Effector memory CD8-positive, alpha-beta T cell (primary cell): ENCODE measurements at regions not wholly inside any gene's neighbourhood (a gene's known extent, or its start where the extent isn't known, plus 50 kb on each side); places are given as distances from the start of the nearest gene placed in this dataset.

Source experiments
- ATAC-seq: fragments of 150-1000 bp; cut with Tn5 transposase; replicated peaks from 2 replicates; pipeline ENCODE4 v1.10.0; 2021; ENCODE audit warnings: mild to moderate bottlenecking, moderate library complexity
- DNase-seq, 3 experiments: peaks; one replicate each; pipeline ENCODE4 v3.0.0; 2021
- H3K27ac Mint-ChIP-seq, 2 donors: one replicate each; pipeline ENCODE4 v1.8.0; 2022; ENCODE audit warnings: mild to moderate bottlenecking in 2 of 2, mixed read lengths in 2 of 2, moderate library complexity in 2 of 2
- H3K27me3 Mint-ChIP-seq, 2 donors: one replicate each; pipeline ENCODE4 v1.8.0; 2022; ENCODE audit warnings: mixed read lengths in 2 of 2
- H3K36me3 Mint-ChIP-seq: one replicate; pipeline ENCODE4 v1.8.0; 2022; ENCODE audit warnings: mild to moderate bottlenecking, moderate library complexity, mixed read lengths; ENCODE audit not compliant: insufficient read depth
- H3K4me1 Mint-ChIP-seq, 2 donors: one replicate each; pipeline ENCODE4 v1.8.0; 2022; ENCODE audit warnings: low read depth in 2 of 2, mixed read lengths in 2 of 2
- H3K4me3 Mint-ChIP-seq, 2 donors: one replicate each; pipeline ENCODE4 v1.8.0; 2022; ENCODE audit warnings: mild to moderate bottlenecking in 2 of 2, mixed read lengths in 2 of 2, moderate library complexity in 2 of 2
- H3K9me3 Mint-ChIP-seq, 2 donors: one replicate each; pipeline ENCODE4 v1.8.0; 2022; ENCODE audit warnings: mixed read lengths in 2 of 2

DNA sequence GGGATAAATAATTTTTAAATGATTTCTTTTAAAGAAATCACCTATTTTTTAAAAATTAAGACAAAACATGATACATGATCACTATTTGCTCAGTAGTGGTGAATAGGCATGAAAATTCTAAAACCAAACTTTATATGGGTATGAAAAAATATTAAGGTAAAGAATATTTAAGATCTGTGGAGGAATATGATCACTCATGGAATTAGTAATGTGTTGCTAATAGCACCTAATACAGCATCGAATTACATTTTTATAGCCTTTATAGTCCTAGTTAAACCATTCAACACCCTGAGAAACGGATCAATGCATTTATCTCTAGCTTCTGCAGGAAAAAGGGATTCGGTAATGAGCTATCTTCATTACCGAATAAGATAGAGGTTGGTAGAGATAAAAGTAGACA, 373.9 kb downstream of the LRRIQ3 start:
- Mint-ChIP-seq H3K4me3 (no peak overlapping the region), H3K36me3 (no peaks in the 10 kb centered on the region), H3K9me3 (peaks cover 0 to 3% of the 10 kb centered on the region in 2 donors), H3K27ac (no peak overlapping the region), H3K27me3 (no peaks in the 10 kb centered on the region), H3K4me1 (no peaks in the 10 kb centered on the region)
- no peak for ATAC-seq
- DNase-seq: no peak

DNA sequence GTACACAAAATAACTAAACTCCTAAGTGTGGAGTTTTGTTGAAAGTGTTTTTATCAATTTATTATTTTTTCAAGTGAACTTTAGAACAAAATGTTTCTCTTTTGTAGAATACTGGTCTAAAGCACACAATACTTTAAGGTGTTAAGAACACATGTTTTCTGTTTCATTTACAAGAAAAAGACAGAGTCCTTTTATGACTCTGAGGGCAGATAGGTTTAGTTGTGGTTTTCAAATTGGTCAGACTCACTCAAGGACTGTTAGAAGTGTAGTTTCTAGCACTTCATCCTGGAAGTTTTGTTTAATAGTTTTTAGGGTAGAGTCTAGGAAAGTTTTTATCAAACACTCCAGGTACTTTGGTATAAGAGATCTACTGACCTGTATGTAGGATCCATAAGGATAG, 376.5 kb downstream of the LRRIQ3 start:
- Mint-ChIP-seq H3K36me3 (no peaks in the 10 kb centered on the region), H3K27ac (no peak overlapping the region), H3K4me3 (no peak overlapping the region), H3K4me1 (no peaks in the 10 kb centered on the region), H3K27me3 (no peaks in the 10 kb centered on the region), H3K9me3 (peaks cover 5 to 6% of the 10 kb centered on the region in 2 donors)
- DNase-seq (no peak), ATAC-seq (no peak)

DNA sequence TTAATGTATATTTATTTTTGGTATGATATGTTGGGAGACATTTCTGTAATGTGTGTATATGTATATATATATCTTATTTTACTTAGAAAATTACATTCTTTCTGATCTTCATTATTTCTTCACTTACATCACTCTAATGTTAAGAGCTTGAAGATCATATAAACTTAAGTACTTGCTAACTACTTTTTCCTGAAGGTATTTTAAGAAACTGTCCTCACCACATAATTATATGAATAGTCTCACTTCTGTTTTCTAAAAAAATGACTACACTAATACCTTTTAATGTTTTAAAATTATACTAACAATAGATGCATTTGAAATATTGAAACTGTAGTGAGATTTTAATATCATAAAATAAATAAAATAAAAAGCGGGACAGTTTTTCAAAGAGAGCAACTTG, 377.1 kb downstream of the LRRIQ3 start:
- no peaks in the 10 kb centered on the region for H3K36me3 Mint-ChIP-seq
- ATAC-seq: no peak
- H3K9me3 Mint-ChIP-seq: peaks cover 5 to 10% of the 10 kb centered on the region in 2 donors

DNA sequence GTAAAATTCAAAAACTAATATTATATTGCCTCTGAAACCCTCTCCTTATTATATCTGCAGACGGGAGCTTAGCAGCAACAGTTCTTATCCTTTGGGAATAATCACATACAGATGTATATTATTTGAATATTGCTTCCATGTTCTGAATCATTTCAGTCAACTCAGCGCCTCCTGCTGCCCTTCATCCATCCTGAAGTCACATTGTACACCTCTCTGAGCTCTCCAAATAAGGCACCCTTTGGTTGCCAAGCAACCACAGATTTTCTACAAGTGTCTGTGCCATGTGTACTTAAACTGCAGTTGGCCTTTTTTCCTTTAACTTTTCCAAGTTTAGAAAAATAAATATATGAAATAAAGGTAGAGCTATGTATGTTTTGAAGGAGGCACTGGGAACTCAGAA, 384.3 kb downstream of the LRRIQ3 start:
- Mint-ChIP-seq H3K9me3 (peaks cover 9 to 25% of the 10 kb centered on the region in 2 donors), H3K27ac (no peak overlapping the region), H3K4me3 (no peak overlapping the region), H3K4me1 (no peaks in the 10 kb centered on the region), H3K36me3 (no peaks in the 10 kb centered on the region), H3K27me3 (no peaks in the 10 kb centered on the region)
- no peak for ATAC-seq
- no peak for DNase-seq

More for the DNA sequence above, 377.1 kb downstream of the LRRIQ3 start:
- no peak overlapping the region for H3K27ac Mint-ChIP-seq
- DNase-seq: no peak
- H3K4me3 Mint-ChIP-seq: no peak overlapping the region
- H3K4me1 Mint-ChIP-seq: no peaks in the 10 kb centered on the region
- H3K27me3 Mint-ChIP-seq: no peaks in the 10 kb centered on the region

DNA sequence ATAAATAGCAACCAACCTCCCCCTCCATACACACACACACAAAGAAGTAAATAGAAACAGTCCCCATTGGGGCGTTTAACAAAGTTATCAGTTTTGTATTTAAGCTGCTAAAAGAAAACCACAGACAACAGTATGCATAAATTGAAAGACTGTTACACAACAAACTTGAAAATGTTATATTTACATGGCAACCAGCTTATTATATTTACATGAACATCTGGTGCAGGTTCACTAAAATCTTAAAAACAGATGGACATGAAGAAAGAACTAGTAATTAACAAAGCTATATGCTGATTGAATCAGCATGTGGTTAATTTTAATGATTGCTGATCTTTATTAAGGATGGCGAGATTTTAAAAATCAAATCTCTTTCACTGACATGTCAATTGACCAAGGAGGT, 384.7 kb downstream of the LRRIQ3 start:
- Mint-ChIP-seq H3K4me3 (no peak overlapping the region), H3K4me1 (no peaks in the 10 kb centered on the region), H3K27ac (no peak overlapping the region), H3K9me3 (peaks cover 9 to 25% of the 10 kb centered on the region in 2 donors), H3K27me3 (no peaks in the 10 kb centered on the region), H3K36me3 (no peaks in the 10 kb centered on the region)
- DNase-seq (no peak), ATAC-seq (no peak)

DNA sequence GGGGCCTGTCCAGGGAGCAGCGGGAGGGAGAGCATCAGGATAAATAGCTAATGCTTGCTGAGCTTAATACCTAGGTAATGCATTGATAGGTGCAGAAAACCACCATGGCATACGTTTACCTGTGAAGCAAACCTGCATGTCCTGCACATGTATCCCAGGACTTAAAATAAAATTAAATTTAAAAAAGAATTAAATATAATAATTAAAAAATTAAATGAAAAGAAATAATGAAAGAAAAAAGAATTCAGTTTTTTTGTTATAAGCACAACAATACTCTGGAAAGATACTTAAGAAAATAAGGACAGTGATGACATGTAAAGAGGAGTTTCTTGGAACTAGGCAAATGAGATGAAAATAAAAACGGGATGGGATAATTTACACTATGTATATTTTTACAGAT, 386.2 kb downstream of the LRRIQ3 start:
- no peaks in the 10 kb centered on the region for H3K4me1 Mint-ChIP-seq
- peaks cover 9 to 23% of the 10 kb centered on the region in 2 donors for H3K9me3 Mint-ChIP-seq
- H3K27ac Mint-ChIP-seq: no peak overlapping the region
- no peaks in the 10 kb centered on the region for H3K36me3 Mint-ChIP-seq
- ATAC-seq (no peak), DNase-seq (no peak)
- H3K27me3 Mint-ChIP-seq: no peaks in the 10 kb centered on the region
- no peak overlapping the region for H3K4me3 Mint-ChIP-seq

DNA sequence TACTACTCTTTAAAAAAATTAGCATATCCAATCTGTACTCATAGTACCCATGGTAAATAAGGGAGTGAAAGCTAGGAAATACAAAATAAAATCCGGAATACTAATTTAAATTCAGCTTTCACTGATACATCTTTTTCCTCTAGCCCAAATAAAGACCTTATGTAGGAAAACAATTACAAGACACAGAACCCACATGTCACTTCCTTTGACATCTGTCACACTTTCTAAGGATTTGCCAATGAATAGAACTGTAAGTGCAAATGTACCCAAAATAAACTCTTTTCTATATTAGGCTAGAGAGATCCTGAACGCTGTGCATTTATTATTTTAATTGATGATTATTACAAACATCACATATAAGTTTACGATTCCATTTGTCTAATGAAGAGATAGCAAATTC, 393.0 kb downstream of the LRRIQ3 start:
- no peak for DNase-seq
- Mint-ChIP-seq H3K27me3 (no peaks in the 10 kb centered on the region), H3K36me3 (no peaks in the 10 kb centered on the region), H3K4me1 (no peaks in the 10 kb centered on the region), H3K9me3 (peaks cover 3 to 12% of the 10 kb centered on the region in 2 donors), H3K4me3 (no peak overlapping the region), H3K27ac (no peak overlapping the region)
- no peak for ATAC-seq

DNA sequence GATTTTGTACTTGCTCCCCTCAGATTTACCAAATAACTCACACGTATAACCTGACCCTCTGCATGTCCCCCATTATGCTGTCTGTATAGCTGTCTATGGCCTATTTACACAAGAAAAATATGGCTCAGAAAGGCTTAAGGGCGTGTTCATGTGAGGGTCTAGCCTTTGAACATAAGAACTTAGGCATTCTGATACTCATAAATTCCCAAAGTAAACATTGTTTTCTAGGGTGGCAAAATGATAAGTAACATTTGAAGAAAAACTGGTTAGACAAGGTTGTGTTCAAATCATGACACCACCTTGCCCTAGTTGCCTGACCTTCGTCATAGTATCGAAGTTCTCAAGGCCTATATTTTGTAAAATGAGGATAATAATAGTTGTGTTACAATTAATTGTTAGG, 394.6 kb downstream of the LRRIQ3 start:
- Mint-ChIP-seq H3K4me3 (no peak overlapping the region), H3K27ac (no peak overlapping the region), H3K36me3 (no peaks in the 10 kb centered on the region), H3K4me1 (no peaks in the 10 kb centered on the region), H3K27me3 (no peaks in the 10 kb centered on the region), H3K9me3 (peaks cover 4 to 9% of the 10 kb centered on the region in 2 donors)
- ATAC-seq: no peak
- DNase-seq: no peak

DNA sequence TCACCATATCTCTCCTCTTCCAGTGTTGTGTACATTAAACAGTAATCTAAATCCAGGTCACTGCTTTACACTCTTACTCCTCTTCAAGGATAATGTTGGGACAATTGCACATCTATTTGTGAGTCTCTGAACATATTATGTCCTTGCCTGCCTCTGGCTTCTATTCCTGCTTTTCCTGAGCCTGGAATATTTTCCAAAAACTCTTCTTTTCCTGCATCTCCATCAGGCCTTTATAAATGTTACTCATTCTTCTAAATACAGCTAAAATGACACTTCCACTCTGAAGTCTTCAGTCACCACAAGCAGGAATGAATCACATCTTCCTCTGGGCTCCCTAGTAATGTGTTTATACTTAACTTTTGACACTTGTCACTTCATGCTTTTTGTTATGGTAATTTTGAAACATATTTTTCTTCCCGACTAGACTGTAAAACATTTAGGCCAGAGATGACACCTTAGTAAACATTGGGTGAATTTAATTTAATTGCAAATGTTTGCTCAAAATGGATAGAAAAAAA, 396.0 kb downstream of the LRRIQ3 start:
- H3K9me3 Mint-ChIP-seq: peaks cover 4 to 9% of the 10 kb centered on the region in 2 donors
- no peaks in the 10 kb centered on the region for H3K36me3 Mint-ChIP-seq
- DNase-seq (no peak), ATAC-seq (no peak)
- no peak overlapping the region for H3K4me3 Mint-ChIP-seq
- H3K27me3 Mint-ChIP-seq: no peaks in the 10 kb centered on the region
- no peaks in the 10 kb centered on the region for H3K4me1 Mint-ChIP-seq
- H3K27ac Mint-ChIP-seq: no peak overlapping the region

DNA sequence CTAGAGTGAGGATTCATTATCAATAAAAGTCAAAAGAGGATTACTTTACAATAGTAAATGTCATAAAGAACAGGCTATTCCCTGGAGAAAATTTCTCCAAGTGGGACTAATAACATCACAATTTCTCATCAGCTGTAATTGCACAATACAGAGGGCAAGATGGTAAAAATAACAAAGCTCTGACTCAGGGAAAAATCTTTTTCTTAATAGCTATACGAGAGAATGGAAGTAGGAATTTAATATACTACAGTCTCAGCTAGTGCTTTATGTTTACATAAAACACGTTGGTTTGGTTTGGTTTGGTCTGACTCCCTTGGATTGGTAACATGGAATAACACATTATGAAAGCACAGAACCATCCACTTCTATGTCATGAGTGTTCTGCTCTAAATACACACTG, 397.6 kb downstream of the LRRIQ3 start:
- Mint-ChIP-seq H3K4me3 (no peak overlapping the region), H3K4me1 (no peaks in the 10 kb centered on the region), H3K27ac (no peak overlapping the region), H3K36me3 (no peaks in the 10 kb centered on the region), H3K9me3 (peaks cover 4 to 11% of the 10 kb centered on the region in 2 donors), H3K27me3 (no peaks in the 10 kb centered on the region)
- ATAC-seq (no peak), DNase-seq (no peak)

DNA sequence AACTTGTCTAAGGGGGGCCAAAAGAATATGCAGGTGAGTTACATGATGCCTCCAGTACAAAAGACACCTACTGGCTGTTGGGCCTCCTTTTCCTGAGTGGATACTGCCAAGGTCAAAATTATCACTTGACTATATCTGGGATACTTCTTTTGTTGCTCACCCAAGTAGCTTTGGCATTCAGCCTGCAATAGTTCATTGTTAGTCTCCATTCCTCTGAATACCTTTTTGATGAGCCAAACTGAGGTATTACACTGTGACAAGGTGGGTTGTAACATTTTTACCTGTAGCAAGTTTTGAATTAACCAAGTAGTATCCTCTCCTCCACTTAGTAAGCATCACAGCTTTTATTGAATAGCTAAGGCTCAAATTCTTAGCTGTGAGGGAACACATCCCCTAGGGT, 408.0 kb downstream of the LRRIQ3 start:
- Mint-ChIP-seq H3K9me3 (peaks cover 12 to 25% of the 10 kb centered on the region in 2 donors), H3K4me1 (no peaks in the 10 kb centered on the region), H3K36me3 (no peaks in the 10 kb centered on the region), H3K27ac (no peak overlapping the region), H3K4me3 (no peak overlapping the region), H3K27me3 (no peaks in the 10 kb centered on the region)
- DNase-seq (no peak), ATAC-seq (no peak)

DNA sequence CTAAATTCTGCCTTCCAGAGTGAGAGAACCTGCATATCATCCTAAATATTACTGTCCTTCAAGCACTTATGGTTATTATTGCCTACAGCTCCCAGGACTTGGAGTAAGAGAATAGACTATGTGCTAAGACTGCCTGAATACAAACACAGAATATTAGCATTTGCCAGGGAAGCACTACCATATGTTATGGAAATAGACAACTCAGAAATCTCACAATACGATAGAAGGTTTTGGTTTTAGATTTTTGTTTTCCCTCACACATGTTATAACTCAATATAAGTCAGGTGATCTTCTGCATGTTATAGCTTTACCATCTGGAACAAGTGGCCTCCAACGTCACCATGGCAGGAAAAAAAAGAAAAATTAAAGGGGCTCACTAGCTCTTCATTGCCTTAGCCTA, 413.9 kb downstream of the LRRIQ3 start:
- no peak overlapping the region for H3K4me3 Mint-ChIP-seq
- H3K27me3 Mint-ChIP-seq: no peaks in the 10 kb centered on the region
- no peaks in the 10 kb centered on the region for H3K4me1 Mint-ChIP-seq
- H3K9me3 Mint-ChIP-seq: peaks cover 8 to 21% of the 10 kb centered on the region in 2 donors
- DNase-seq (no peak), ATAC-seq (no peak)
- H3K36me3 Mint-ChIP-seq: peaks cover 3% of the 10 kb centered on the region
- H3K27ac Mint-ChIP-seq: no peak overlapping the region

DNA sequence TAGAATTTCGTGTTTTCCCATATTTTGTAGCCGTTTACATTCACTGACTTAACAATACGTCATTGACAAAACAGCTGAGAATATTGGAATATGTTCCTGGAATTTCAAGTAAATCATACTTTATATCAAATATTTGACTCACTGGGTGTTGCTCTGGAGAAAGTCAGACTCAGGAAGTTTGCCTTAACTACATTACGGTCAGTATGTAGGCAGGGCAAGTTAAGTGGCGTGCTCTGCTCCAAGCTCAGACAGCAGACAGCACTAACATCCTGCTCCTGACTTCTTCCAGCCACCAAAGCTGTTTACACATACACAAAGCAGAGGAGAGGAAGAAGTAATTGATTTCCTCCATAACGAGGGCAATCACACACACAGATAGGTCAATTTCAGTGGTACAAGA, 414.6 kb downstream of the LRRIQ3 start:
- DNase-seq (no peak), ATAC-seq (no peak)
- Mint-ChIP-seq H3K4me1 (no peaks in the 10 kb centered on the region), H3K27me3 (no peaks in the 10 kb centered on the region), H3K9me3 (peaks cover 10 to 23% of the 10 kb centered on the region in 2 donors), H3K4me3 (no peak overlapping the region), H3K36me3 (peaks cover 3% of the 10 kb centered on the region), H3K27ac (no peak overlapping the region)

DNA sequence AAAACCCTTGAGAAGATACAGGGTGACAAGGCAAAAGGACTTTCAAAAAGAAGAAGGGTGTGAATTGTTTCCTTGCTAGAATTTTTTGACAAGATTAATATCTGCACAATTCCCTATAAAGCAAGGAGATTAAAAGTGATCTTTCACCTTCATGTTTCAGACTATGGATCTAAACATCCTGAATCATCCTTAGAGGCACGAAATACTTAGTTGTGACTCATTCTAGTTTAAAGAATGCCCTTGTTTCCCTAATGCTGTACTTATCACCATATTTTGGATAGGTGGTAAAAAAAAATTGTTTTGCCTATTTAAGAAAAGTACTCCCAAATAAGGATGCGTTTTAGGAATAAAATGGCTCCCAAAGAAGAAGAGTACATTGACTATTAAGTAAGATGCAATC, 415.1 kb downstream of the LRRIQ3 start:
- Mint-ChIP-seq H3K27ac (no peak overlapping the region), H3K9me3 (peaks cover 12 to 26% of the 10 kb centered on the region in 2 donors), H3K4me1 (no peaks in the 10 kb centered on the region), H3K4me3 (no peak overlapping the region), H3K36me3 (peaks cover 3% of the 10 kb centered on the region), H3K27me3 (no peaks in the 10 kb centered on the region)
- no peak for ATAC-seq
- DNase-seq: no peak

DNA sequence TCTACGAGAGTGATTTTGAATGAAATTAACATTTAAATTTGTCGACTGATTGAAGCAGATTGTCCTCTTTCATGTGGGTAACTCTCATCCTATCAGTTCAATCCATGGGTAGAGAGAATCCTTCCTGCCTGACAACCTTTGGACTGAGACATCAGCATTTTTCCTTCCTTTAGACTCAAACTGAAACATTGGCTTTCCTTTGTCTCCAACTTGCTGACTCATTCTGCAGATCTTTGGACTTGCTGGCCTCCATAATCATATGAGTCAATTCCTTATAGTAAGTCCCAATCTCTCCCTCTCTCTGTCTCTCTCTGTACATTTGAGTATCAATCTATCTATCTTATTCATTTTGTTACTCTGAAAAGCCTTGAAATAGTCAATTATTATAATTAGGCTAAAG, 416.7 kb downstream of the LRRIQ3 start:
- no peak overlapping the region for H3K4me3 Mint-ChIP-seq
- no peaks in the 10 kb centered on the region for H3K27me3 Mint-ChIP-seq
- DNase-seq: no peak
- peaks cover 3% of the 10 kb centered on the region for H3K36me3 Mint-ChIP-seq
- no peak for ATAC-seq
- peaks cover 7 to 21% of the 10 kb centered on the region in 2 donors for H3K9me3 Mint-ChIP-seq
- no peaks in the 10 kb centered on the region for H3K4me1 Mint-ChIP-seq
- no peak overlapping the region for H3K27ac Mint-ChIP-seq
